ENCODE measurements at regions not wholly inside any gene's neighbourhood (a gene's known extent, or its start where the extent isn't known, plus 50 kb on each side); places are given as distances from the start of the nearest gene placed in this dataset.
"Not testable (repeated sequence)": the region's sequence is repeated elsewhere in the genome, so short reads cannot be mapped to it uniquely, and the experiment has no call there.

DNA sequence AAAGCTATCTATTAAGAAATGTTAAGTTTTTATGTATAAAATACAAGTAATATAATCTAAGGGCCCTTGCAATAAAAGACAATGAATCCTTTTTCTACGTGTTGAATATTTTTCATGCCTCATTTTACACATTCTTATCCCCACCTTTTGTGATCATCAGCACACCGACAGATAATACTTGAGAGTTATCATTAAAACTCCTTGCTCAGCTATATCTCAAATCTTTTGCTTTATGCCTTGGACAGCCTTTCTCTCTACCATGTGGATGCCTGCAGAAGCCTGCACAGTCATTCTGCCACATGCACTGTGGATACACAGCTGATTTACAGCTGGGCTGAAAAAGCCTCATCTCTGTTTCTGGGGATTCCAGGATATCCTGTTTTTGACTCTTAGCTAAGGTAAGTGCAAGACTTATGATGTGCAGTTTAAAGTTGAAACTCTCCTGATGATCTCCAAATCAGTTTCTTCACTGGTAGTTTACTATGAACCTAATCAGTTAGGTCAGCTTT, 1565.1 kb downstream of the SI start:
- DNase-seq: no peak

DNA sequence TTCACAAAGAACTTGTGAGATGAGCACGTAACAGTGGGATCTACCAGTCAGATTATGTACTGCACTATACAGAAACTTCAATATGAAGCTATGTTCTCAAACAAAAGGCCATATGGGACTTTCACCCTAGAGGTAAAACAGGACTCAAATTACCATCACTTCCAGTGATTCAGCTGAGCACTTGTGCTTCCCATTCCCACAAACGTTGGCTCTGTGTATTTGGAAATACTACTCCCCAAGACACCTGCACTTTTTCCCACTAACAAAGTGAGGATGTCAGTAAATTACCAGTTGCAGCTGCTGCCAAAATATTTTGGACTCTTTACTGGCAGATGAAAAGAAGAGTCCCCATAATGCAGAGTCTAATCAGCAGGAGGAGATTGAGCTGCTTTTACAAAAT, 1570.1 kb downstream of the SI start:
- DNase-seq: no peak

DNA sequence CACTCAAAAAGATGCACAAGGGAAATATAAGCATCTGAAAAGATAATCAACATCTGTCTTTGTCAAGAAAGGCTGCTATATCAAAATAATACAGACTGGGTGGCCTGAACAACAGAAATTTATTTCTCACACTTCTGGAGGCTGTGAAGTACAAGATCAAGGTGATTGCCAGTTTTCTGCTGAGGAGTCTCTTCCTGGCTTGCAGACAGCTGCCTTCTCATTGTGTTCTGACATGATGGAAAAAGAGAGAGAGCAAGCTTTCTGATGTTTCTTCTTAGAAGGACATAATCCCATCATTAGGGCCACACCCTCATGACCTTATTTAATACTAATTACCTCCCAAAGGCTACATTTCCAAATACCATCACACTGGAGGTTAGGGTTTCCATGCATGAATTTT, 1573.3 kb downstream of the SI start:
- no peak for DNase-seq

DNA sequence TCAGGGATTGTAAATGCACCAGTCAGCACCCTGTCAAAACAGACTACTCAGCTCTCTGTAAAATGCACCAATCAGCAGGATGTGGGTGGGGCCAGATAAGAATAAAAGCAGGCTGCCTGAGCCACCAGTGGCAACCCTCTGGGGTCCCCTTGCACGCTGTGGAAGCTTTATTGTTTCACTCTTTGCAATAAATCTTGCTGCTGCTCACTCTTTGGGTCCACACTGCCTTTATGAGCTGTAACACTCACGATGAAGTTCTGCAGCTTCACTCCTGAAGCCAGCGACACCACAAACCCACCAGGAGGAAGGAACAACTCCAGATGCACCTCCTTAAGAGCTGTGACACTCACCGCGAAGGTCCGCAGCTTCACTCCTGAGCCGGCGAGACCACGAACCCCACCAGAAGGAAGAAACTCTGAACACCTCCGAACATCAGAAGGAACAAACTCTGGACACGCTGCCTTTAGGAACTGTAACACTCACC, 1578.5 kb downstream of the SI start:
- not testable (repeated sequence) for DNase-seq

DNA sequence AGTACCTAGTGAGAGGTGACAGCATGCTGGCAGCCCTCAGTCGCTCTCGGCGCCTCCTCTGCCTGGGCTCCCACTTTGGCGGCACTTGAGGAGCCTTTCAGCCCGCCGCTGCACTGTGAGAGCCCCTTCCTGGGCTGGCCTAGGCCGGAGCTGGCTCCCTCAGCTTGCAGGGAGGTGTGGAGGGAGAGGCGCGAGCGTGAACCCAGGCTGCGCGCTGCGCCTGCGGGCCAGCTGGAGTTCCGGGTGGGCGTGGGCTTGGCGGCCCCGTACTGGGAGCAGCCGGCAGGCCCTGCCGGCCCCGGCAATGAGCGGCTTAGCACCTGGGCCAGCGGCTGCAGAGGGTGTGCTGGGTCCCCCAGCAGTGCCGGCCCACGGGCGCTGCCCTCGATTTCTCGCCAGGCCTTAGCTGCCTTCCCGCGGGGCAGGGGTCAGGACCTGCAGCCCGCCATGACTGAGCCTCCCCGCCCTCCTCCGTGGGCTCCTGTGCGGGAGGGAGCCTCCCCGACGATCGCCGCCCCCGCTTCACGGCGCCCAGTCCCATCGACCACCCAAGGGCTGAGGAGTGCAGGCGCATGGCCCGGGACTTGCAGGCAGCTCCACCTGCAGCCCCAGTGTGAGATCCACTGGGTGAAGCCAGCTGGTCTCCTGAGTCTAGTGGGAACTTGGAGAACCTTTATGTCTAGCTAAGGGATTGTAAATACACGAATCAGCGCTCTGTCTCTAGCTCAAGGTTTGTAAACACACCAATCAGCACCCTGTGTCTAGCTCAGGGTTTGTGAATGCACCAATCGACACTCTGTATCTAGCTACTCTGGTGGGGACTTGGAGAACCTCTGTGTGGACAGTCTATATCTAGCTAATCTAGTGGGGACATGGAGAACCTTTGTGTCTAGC, 1579.2 kb downstream of the SI start:
- not testable (repeated sequence) for DNase-seq

DNA sequence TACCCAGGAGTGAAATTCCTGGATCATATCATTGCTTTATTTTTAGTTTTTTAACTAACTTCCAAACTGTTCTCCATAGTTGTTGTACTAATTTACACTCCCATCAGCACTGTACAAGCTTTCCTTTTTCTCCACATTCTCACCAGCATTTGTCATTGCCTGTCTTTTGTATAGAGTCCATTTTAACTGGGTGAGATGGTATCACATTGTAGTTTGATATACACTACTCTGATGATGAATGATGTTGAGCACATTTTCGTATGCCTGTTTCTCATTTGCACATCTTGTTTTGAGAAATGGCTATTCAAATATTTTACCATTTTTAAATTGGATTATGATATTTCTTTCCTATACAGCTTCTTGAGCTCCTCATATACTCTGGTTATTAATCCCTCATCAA, 1586.6 kb downstream of the SI start:
- no peak for DNase-seq

DNA sequence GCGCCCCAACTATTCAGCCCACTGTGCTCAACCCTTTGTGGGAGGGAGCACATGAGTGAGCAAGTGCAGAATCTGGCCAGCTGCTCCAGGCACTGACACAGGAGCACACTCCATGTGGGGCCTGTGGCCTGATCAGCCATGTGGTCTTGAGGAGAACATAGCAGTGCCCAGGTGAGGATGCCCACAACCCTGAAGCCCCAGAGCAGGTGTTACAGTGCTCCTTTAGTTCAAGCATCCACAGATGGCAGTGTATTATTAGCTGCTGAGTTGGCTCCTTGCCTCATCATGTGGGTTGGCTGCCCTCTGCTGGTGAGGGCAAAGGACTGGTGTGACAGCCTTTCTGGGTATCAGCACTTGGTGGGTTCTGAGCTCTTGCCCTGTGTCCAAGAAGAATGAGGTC, 1588.2 kb downstream of the SI start:
- no peak for DNase-seq

DNA sequence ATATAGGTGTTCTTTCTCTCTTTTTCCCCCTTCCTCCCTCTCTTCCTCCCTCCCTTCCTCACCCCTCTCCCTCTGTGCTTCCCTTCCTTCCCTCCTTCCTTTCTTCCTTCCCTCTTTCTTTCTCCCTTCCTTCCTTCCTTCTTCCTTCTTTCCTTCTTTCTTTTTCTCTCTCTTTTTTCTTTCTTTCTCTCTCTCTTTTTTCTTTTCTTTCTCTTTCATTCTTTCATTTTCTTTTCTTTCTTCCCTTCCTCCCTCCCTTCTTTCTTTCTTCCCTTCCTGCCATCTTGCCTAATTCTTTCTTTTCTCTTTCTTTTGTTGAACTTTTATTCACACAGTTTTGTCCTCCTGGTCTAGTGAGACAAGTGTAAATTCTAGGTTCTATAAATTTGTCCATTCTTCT, 1595.6 kb downstream of the SI start:
- no peak for DNase-seq

DNA sequence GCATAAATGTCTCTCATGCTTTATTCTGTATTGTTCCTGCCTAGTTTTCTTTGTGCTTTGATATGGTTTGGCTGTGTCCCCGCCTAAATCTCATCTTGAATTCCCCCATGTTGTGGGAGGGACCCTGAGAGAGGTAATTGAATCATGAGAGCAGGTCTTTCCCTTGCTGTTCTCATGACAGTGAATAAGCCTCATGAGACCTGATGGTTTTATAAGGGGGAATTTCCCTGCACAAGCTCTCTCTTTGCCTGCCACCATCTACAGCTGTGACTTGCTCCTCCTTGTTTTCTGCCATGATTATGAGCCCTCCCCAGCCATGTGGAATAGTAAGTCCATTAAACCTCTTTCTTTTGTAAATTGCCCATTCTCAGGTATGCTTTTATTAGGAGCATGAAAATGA, 1596.6 kb downstream of the SI start:
- no peak for DNase-seq

DNA sequence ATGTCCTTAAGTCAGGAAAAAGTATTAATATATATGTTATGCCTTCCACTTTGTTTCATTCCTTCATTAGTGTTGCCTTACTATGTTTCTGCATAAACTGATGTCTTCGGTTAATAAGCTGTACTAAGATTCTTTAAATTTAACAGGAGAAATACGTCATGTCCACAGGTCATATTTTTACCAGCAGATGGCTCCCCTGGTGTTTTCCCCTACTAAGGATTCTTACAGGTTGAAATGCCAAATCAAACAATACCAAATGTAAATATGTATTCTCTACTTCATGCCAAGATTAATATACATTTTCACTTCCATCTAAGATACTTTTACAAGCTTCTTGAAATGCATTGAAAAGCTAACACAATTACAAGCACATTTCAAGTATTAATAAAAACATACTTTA, 1602.1 kb downstream of the SI start:
- DNase-seq: no peak

DNA sequence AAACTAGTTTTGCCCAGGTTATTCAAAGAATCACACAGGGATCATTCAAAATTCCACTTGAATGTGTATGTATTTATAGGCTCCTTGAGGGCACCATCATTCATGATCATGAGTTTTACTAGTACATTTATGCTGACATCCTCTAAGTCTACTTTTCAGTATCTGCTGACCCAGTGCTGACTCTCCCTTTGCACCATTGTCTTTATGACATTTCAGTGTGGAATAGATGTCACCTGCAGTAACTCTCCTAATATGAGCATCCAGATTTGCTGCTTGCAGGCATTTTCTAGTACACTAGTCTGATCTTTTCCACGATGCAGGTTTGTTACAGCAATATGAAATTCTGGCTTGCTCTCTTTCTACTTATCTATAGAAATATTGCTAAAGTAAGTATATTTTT, 1603.5 kb downstream of the SI start:
- no peak for DNase-seq

DNA sequence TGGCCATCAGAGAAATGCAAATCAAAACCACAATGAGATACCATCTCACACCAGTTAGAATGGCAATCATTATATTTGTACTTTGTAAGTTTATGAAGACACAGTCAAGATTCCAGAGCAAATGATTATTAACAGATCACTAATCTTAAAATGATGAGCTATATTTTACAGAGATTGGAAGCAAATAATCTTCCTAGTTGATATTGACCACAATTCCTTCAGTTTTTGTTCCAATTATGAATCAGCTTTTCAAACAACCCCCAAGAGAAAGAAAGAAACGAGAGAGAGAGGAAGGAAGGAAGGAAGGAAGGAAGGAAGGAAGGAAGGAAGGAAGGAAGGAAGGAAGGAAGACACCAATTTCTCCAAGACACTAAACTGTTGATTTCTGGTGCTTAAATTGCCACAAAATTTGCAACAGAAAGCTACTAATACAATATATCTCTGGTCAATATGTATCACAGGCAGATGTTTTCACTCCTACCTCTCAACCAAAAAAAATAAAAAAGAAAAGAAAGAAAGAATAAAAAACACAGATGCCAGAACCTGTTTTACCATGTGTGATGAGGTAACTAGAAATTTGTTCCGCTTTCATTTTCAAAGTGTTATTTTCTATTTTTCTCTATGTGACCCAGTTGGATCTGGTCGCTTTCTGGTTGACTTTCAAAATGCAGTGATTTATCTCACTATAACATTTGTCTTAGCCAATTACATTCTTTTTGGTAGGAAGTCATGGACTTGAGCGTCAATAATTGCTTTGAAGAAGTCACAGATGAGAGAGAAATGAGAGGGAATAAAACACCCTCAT, 1609.6 kb downstream of the SI start:
- no peak for DNase-seq

DNA sequence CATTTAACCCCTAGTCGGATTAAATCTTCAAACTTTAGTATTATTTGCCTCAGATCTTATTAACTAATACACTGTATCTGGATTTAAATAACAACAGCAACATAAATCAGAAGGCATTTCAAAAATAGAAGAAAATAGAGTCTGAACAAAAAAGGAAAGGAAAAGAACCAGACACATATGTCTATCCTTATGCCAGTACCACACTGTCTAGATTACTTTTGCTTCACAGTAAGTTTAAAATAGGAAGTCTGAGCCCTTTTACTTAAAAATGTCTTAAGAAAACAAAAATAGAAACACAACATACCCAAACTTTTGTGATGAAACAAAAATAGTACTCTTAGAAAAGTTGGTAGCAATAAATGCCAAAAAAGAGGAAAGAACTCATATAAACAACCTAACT, 1615.8 kb downstream of the SI start:
- DNase-seq: no peak

DNA sequence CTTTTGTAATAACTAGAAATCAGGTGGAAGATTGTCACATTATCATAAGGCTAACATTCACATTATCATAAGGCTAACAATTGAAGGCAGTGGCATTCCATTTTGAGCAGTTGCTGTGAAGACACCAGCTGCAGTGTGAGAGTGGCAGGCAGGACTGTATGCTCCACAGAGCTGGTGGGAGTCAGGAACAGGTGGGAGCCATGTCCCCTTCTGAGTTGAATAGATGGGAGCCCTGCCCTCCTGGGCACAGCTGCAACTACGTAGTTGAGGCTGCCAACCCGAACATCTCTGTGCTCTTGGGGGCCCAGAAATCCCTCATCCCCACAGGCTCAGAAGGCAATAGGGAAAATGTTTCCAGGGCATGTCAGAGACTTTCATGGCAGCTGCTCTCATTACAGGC, 1627.6 kb downstream of the SI start:
- no peak for DNase-seq

DNA sequence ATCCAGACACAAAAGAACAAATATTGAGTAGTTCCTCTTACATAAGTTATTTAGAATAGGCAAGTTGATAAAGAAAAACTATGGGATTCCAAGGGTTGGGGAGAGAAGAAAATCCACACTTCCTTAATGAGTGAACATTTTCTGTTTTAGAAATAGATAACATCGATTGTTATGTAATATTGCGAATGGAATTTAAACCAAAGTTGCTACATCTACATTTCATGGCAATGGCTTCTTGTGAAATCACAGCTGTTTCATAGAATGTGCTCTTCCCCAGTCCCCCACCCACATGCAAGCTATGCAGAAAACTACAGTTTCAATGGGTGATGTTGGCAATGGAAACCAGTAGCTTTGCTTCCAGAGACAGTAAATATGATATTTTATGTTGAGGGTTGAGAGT, 1639.5 kb downstream of the SI start:
- DNase-seq: no peak

DNA sequence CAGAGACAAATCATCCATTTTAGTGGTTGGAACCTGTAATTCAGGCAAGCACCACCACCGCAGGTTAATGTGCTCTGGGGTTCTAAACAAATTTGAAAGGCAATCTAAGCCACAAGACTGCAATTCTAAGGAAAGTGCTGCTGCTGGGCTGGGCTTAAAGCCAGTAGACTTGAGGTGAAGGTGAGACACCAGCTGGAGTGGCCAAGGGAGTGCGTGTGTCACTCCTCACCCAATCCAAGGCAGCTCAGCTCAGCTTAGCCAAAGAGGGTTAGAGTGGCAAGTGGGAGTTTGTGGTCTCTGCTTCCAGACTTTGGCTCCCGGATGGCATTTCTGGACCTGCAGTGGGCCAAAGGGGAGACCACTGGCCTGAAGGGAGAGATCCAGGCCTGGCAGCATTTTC, 1655.6 kb downstream of the SI start:
- DNase-seq: no peak

DNA sequence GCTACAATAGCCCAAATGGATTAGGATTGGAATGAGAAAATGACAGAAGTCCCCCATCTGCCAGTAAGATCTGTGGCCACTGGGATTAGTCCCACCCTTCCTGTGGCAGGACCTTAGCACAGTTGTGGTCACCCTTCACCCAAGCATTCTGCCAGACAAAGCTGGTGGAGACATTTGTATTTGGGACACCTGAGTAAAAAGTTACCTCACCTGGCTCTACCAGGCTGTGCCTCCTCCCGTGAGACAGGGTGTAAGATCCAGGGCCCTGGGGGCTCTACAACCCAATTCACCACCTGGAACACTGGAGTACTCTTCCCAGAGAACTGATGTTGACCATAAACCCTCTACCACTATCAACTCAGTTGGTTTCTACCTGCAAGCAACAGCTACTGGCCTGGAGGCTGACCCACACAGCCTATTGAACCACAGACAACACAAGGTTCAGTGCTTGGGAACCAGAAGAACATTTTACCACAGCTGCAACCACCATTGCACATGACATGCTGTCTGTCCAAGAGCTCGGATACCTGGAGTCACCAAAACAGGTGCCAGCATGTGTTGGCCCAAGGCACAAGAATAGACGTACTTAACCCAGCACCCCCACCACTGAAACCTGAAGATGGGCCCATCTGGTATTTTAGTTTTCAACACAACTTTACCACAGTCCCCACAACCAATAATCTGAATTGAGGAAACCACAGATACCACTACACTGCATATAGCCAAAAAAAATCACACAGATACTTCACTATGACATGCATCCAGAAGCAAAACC, 1686.7 kb downstream of the SI start:
- DNase-seq: no peak

DNA sequence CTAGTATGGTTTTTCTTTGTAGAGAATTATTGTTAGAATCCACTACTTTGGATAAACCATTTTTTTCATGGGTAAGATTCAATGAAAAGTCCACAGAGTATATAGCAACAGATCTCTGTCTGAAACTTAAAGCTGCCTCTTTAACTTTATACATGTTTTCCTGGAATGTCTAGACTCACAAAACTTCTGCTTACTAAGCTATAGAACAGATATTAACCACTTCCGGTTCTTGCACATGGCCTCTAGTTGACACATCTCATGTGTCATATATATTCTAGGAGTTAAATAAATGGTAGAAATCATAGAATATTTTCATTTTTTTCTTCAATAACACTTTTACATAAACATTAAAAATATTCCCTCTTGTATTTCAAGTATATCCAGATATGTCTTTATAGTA, 1693.9 kb downstream of the SI start:
- DNase-seq: no peak

DNA sequence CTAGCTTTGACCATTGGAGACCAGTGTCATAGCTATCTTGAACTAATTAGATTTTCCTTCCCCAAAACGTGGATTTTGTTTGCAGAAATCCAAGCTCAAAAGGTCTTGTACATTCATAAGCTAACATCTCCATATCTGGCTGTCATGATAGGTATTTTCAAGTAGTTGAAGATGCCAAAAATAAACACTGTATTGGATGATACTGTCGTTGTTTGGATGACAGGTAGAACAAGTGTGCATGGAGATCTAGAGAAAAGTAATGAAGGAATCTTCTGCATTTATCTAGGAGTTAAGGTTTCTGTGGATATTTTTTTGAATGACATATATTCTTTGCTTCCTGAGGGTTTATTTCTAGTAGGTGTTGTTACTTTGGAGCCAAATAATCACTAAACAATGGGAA, 1696.1 kb downstream of the SI start:
- DNase-seq: no peak

DNA sequence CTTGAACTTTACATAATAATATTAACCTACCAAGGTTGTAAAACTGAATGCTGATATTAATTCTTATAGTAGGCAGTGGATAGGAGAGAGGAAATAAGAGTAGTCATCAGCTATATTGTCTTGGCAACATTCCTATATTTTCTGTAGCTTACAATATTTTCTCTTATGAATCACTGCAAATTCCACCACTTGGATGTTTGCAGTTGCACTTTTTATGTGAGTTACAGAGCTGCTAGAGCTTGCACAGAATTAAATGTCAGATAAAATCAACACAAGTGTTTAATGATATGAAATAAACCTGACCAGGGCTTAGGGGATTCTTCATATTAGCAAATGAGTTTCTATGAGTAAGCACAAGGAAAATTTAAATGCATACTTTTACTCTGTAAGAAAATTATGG, 1710.1 kb downstream of the SI start:
- no peak for DNase-seq

DNA sequence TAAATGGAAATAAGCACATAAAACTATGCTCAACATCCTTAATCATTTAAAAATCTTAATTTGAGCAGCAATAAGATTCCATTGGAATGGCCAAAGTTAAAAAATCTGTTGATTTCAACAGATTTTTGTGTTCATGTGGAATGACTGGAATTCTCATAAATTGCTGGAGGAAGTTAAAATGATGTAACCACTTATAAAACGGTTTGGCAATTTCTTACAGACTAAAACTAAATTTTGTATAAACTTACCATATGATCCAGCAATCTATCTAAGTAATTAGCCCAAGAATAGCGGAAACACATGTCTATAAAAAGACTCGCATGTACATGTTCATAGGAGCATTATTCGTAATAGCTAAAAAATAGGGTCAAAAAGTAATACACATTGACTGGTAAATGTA, 1713.6 kb downstream of the SI start:
- no peak for DNase-seq

DNA sequence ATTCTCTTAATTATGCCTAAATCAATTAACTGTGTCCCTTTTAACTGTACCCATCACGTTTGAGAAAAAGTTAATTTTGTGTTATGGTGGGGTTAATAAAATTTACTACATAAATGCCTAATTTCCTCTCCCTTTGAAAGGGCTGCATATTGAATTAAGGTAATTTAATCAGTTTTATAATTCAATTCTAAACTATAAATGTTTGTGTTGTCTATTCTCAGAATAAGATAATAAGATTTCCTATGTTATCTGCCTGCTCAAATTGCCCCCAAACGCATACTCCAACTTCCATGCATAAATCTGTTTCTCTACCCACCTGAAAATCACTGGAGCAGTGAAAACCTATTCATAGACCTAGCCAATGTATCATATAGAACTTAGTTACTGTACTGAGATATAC, 1716.1 kb downstream of the SI start:
- no peak for DNase-seq

DNA sequence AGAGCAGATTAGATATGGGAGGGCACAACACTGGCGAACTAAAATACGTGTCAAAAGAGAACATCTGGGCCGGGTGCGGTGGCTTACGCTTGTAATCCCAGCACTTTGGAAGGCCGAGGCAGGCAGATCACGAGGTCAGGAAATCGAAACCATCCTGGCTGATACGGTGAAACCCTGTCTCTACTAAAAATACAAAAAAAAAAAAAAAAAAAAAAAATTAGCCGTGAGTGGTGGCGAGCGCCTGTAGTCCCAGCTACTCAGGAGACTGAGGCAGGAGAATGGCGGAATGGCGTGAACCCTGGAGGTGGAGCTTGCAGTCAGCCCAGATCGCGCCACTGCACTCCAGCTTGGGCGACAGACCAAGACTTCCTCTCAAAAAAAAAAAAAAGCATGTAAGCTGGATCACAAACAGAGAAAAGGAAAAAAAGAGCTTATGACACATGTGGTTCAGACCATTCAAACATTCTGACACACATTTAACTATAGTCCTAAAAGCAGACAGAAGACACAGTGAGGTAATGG, 1716.9 kb downstream of the SI start:
- not testable (repeated sequence) for DNase-seq
